ENCODE measurements at regions not wholly inside any gene's neighbourhood (a gene's known extent, or its start where the extent isn't known, plus 50 kb on each side); places are given as distances from the start of the nearest gene placed in this dataset.

GRCh38 chr12:65594409-65594808, 229.9 kb upstream of the HMGA2 start:
- no peaks in the 10 kb centered on the region for H3K9me3 ChIP-seq
- no peak overlapping the region for H3K4me2 ChIP-seq
- ATAC-seq (no peak), DNase-seq (ENCODE audit: low read depth in 1 of 2, low spot score in 1 of 2) (no peak), FAIRE-seq (no peak)
- H3K4me1 ChIP-seq = no peaks in the 10 kb centered on the region
- CTCF ChIA-PET = interaction anchor here (0.7 to 2.1 kb wide), 4 partner anchors 8 to 389 kb away, joined by 3 to 5 read pairs (median 4); no protein-coding TSS in a partner anchor
- POLR2A ChIA-PET = no interaction called here
- 50% methylated on average over 5 of the region's 5 CpGs for WGBS (ENCODE audit: missing lambda C conversion rate)
- TF ChIP-seq KDM5A (IDR thresholded peaks at IDR 0.05) (no peak), ESRRA (IDR thresholded peaks at IDR 0.05; ENCODE audit: borderline replicate concordance, low read length) (no peak), MAX (IDR thresholded peaks at IDR 0.05) (no peak), GATA3 (IDR thresholded peaks at IDR 0.05; ENCODE audit: borderline replicate concordance) (no peak), FOXS1 (CRISPR knock-in tag; IDR thresholded peaks at IDR 0.05) (no peak), PHF8 (IDR thresholded peaks at IDR 0.05; ENCODE audit: borderline replicate concordance, low read depth) (no peak), MYC (IDR thresholded peaks at IDR 0.05; ENCODE audit: borderline replicate concordance, low read length) (no peak), ATOH8 (CRISPR knock-in tag; IDR thresholded peaks at IDR 0.05; ENCODE audit: low read depth) (no peak), FOSB (CRISPR knock-in tag; IDR thresholded peaks at IDR 0.05) (no peak), NFE2L2 (conservative IDR thresholded peaks at IDR 0.05; ENCODE audit: low read length) (no peak), NR3C1 (IDR thresholded peaks at IDR 0.05) (no peak), CHD4 (IDR thresholded peaks at IDR 0.05; ENCODE audit: borderline replicate concordance) (no peak)
- TF ChIP-seq, protein P1, sequence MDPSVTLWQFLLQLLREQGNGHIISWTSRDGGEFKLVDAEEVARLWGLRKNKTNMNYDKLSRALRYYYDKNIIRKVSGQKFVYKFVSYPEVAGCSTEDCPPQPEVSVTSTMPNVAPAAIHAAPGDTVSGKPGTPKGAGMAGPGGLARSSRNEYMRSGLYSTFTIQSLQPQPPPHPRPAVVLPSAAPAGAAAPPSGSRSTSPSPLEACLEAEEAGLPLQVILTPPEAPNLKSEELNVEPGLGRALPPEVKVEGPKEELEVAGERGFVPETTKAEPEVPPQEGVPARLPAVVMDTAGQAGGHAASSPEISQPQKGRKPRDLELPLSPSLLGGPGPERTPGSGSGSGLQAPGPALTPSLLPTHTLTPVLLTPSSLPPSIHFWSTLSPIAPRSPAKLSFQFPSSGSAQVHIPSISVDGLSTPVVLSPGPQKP (IDR thresholded peaks at IDR 0.05; ENCODE audit: low read depth, low read length) = no peak
- TF ChIP-seq, protein P2, sequence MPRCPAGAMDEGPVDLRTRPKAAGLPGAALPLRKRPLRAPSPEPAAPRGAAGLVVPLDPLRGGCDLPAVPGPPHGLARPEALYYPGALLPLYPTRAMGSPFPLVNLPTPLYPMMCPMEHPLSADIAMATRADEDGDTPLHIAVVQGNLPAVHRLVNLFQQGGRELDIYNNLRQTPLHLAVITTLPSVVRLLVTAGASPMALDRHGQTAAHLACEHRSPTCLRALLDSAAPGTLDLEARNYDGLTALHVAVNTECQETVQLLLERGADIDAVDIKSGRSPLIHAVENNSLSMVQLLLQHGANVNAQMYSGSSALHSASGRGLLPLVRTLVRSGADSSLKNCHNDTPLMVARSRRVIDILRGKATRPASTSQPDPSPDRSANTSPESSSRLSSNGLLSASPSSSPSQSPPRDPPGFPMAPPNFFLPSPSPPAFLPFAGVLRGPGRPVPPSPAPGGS (IDR thresholded peaks at IDR 0.05) = no peak
- H3K4me3 ChIP-seq = no peak overlapping the region
- no peak overlapping the region for H3K27ac ChIP-seq

- Histone ChIP-seq H3K4me3 (no peak overlapping the region), H3K4me1 (no peaks in the 10 kb centered on the region), H3K9me3 (no peaks in the 10 kb centered on the region), H3K27ac (no peak overlapping the region), H3K4me2 (no peak overlapping the region)
- POLR2A ChIA-PET = no interaction called here
- CTCF ChIA-PET = interaction anchor here (0.7 to 2.1 kb wide), 4 partner anchors 7 to 388 kb away, joined by 3 to 5 read pairs (median 4); no protein-coding TSS in a partner anchor
- DNase-seq (ENCODE audit: low read depth in 1 of 2, low spot score in 1 of 2) = no peak
- TF ChIP-seq, protein P2 (IDR thresholded peaks at IDR 0.05) = no peak
- TF ChIP-seq MAFK (IDR thresholded peaks at IDR 0.05; ENCODE audit: partially characterized antibody) (no peak), RARB (CRISPR knock-in tag; IDR thresholded peaks at IDR 0.05) (no peak), JUNB (IDR thresholded peaks at IDR 0.05) (no peak)
- 86% methylated on average over 8 of the region's 8 CpGs for whole genome bisulfite sequencing (ENCODE audit: missing lambda C conversion rate)
- no peak for ATAC-seq
- no peak for FAIRE-seq
Measured at GRCh38 chr12:65595016-65595560, 229.2 kb upstream of the HMGA2 start.

DNA sequence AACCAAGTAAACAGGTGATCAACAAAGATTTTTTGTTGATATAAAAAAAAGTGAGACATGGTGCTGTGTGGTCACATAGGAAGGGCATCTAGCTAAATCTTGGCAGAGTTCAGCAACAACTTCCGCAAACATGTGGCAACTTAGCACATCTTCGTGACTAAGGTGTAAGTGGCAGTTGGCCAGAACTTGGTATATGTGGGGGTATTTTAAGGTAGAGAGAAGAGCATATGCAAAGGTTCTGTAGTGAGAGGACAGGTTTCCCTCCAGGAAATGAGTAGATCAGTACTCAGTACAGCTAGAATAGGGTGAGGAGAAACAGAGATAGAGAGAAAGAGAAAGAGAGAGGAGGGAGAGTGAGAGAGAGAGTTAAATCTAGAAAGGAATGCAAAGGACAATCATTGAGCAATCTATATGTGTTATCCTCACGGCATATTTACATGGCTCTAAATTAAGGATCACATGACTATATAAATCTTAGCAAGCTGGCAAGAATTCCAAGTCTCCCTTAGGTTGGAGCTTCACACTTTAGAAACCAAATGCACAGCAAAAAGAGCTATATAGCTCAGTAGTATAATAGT, 227.7 kb upstream of the HMGA2 start:
- Histone ChIP-seq H3K4me1 (no peaks in the 10 kb centered on the region), H3K9me3 (no peaks in the 10 kb centered on the region), H3K4me2 (no peak overlapping the region), H3K27ac (no peak overlapping the region), H3K4me3 (no peak overlapping the region)
- ATAC-seq (no peak), FAIRE-seq (no peak), DNase-seq (ENCODE audit: low read depth in 1 of 2, low spot score in 1 of 2) (no peak)
- 60% methylated on average over 3 of the region's 3 CpGs for WGBS (ENCODE audit: missing lambda C conversion rate)
- CTCF ChIA-PET = no interaction called here
- POLR2A ChIA-PET = no interaction called here
- TF ChIP-seq SREBF2 (IDR thresholded peaks at IDR 0.05) (no peak), ZFP36 (IDR thresholded peaks at IDR 0.05; ENCODE audit: borderline replicate concordance, partially characterized antibody) (no peak), NFE2L2 (conservative IDR thresholded peaks at IDR 0.05; ENCODE audit: low read length) (no peak), RCOR1 (IDR thresholded peaks at IDR 0.05; ENCODE audit: low read depth, low read length) (no peak), EP300 (IDR thresholded peaks at IDR 0.05) (no peak), CHD2 (IDR thresholded peaks at IDR 0.05; ENCODE audit: low read length, partially characterized antibody) (no peak), CHD4 (IDR thresholded peaks at IDR 0.05; ENCODE audit: borderline replicate concordance) (no peak), JUNB (IDR thresholded peaks at IDR 0.05) (no peak), HDAC2 (IDR thresholded peaks at IDR 0.05) (no peak), EHF (CRISPR knock-in tag; IDR thresholded peaks at IDR 0.05) (no peak), CBX8 (IDR thresholded peaks at IDR 0.05) (no peak), SMC3 (IDR thresholded peaks at IDR 0.05) (no peak), HEYL (CRISPR knock-in tag; IDR thresholded peaks at IDR 0.05) (no peak), RFX5 (IDR thresholded peaks at IDR 0.05) (no peak), TP53 (CRISPR knock-in tag; IDR thresholded peaks at IDR 0.05) (no peak)
- TF ChIP-seq, protein P3, sequence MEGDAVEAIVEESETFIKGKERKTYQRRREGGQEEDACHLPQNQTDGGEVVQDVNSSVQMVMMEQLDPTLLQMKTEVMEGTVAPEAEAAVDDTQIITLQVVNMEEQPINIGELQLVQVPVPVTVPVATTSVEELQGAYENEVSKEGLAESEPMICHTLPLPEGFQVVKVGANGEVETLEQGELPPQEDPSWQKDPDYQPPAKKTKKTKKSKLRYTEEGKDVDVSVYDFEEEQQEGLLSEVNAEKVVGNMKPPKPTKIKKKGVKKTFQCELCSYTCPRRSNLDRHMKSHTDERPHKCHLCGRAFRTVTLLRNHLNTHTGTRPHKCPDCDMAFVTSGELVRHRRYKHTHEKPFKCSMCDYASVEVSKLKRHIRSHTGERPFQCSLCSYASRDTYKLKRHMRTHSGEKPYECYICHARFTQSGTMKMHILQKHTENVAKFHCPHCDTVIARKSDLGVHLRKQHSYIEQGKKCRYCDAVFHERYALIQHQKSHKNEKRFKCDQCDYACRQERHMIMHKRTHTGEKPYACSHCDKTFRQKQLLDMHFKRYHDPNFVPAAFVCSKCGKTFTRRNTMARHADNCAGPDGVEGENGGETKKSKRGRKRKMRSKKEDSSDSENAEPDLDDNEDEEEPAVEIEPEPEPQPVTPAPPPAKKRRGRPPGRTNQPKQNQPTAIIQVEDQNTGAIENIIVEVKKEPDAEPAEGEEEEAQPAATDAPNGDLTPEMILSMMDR (IDR thresholded peaks at IDR 0.05) = no peak

Data from A549 (cell line).